ENCODE measurements at regions not wholly inside any gene's neighbourhood (a gene's known extent, or its start where the extent isn't known, plus 50 kb on each side); places are given as distances from the start of the nearest gene placed in this dataset.
A peak's percentile ranks its signal among the peaks of the same experiment; 100 is the strongest.

DNA sequence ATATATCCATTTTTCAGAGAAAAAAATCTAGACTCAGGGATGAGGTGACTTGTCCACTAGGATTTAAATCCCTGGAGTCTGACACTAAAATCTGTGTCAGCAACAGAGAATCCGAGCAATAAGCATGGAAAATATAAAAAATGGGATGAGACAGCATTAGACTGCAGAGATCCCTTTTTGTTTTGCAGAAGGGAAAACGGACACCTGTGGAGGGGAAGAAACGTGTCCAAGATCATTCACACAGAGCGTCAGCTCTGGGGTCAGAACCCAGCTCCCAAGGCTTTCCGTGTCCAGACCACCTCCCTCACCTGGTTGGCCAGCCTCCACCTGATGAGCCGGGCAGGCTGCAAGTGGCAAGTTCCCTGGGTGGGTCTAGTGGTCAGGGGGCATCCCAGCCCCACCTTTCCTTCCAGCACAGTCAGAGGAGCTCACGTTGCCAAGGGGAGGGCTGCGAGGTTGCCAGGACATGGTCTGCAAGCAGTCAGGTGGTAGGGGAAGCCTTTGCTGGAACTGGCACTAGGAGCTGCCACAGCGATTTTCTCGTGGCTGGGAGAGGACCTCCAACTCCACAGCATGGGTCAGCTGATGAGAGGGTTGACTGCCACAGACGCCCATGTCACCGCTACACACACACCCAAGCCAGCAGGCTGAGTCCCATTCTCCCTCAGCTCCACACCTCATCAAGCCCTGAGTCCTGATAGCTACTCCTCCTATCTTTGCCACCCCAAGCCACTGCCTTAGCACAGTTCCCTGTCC, 65.9 kb upstream of the CPLX2 start:
- no peak for DNase-seq

DNA sequence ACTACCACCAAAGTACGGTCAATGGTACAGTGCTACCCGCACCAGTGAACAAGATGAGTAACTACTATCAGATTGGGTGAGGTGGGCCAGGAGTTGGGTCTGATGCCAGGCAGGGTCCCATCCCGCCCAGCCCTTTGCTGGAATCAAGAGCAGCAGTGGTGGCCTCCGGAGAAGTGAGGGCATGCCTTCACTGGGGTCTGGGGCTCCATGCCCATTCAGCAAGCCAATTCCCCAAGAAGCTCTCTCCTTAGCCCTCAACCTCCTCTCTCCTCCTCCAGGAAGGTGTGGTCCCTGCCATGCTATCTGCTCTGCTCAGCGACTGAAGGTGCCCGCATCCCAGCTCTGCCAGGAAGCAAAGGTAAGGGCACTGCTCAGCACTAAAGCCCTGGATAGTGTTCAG, 62.7 kb upstream of the CPLX2 start:
- DNase-seq, result no peak

DNA sequence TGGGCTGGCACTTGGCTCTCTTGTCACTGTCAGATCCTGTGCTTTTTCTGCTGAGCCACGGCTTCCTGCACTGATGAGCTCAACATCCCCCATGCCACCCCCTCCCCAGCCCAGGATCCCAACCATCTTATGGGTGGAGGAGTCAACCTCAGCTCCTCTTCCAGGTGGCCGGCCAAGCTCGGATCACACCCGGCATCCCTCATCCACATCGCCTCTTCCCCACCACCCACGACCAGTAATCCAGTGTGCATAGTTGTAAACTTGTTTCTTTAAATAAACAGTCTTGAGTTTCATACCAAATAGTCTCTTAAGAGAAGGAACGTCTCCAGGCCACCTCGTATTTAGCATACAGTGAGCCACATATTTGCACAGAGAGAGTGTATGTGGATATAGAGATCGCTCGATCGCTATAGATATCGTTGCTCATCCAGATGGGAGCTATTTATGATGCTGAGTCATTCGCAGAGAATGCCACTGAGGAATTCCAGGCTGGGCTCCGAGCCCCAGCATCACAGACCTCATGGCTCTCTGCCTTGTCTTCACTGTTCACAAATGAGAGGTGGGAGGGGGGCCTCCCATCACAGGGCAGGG, 61.8 kb upstream of the CPLX2 start:
- peak in 7 of 56 donors; percentile 17 to 41 (median 32) for DNase-seq

DNA sequence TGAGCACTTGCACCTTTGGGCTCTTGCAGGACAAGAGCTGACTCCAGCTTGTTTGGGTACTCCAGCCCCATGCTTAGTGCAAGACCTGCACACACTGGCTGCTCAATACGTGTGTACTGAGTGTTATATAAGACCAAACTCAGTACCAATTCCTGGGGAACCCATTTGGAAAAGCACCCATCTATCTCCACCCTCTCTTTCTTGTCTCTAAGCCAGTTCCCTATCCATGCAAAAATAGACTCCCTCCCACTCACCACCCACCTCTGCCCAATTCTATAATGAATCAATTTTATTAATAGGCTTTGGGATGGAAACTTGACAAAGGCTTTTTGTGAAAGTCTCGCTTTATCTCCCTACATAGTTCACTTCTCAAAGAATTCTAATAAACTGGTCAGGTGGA, 60.9 kb upstream of the CPLX2 start:
- no peak for DNase-seq

DNA sequence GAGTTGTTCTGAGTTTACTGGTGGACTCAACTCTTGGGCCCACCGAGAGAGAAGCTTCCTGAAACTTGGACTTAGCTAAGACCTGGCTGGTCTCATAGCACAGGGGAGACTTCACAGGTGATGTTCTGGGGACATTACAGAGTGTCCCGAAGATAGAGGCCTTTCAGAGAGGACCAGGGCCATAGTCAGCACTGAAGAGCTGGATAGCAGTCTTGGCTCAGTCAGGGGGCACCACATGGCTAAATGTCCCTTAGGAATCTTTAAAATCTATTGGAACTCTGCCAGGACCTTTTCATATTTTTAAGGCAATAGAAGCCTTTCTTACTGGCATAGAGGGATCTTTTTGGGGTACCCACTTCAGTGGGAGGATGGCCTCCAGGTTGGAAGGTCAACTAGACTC, 59.8 kb upstream of the CPLX2 start:
- DNase-seq, result no peak

DNA sequence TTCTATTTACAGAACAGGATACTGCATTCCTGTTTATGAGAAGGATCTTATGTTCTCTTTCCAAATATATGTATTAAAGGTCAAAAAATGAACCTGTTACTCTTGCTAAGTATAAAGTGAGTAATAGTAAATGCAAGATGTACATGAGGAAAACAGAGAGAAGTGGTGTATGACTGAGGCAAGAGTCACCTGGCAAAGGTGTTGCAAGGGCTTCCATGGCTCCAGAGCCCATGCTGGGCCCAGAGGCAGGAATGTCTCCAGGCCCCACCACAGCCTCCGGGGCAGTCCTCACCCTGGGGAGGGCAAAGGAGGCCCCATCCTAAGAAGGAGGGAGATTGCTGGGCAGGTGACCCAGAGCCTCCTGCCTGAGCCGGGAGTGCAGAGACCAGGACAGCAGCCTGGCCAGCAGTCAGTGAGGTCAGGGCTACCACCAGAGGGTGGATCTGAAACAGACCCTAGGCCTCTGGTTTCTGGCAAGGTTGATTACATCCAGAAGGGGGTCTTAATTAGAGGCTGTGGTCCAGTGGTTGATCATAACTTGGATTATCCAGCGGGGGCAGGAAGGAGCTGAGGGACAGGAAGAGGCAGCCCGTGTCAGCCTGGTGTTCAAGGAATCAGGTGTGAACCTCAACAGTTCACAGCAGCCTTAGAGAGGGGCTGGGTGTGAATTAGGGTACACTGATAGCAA, 57.3 kb upstream of the CPLX2 start:
- no peak for DNase-seq

DNA sequence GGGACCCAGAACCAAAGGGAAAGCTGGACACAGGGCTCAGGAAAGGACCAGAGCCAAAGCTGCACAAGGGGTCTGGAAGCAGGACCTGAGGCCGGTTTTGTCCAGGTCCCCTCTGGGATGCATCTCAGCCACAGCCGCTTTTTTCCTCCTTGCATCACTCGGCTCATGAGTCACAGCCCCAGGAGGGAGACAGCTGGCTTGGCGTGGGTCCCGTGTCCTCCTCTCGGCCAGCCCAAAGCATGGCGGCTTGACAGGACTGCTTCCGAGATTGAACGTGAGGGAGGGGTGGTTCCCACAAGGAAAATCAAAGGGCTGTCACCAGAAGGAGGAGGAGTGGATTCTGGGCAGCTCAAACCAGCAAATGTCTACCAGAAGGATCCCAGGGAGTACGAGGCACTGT, 56.7 kb upstream of the CPLX2 start:
- DNase-seq, result peak in 12 of 56 donors; percentile 9 to 48 (median 24)

DNA sequence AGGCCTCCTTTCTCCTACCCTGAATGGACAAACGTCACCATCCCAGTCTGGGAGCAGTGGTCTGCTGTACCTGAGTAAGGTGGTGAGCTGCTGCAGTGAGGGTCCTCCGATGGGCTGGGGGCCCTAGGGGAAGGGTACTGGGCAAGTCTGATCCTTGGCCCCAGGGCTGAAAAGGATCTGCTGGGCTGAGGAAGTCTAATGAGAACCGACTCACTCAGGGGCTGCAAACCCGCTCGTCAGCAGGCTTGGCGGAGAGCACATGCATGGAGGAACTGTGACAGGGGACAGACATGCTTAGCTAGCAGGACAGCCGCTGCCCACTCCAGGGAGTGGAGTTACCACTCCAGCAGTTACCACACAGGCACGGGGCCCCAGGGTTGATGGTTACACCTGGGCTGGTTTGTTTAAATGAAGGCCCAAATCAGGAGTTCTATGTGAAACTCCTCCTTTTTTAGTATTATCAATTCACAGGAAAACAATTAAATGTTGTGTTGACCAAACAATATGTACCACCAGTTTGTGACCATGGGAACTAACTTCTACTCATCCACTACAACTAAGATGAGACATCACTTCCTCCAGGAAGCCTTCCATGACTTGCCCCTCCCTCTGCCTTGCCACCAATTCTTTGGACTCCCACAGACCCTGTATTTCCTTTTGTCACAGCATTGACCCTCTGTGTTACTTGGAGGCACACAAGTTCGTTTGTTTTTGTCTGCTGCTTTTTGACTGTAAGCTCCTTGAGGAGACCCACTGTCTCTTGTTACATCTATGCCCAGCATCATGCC, 56.1 kb upstream of the CPLX2 start:
- no peak for DNase-seq

DNA sequence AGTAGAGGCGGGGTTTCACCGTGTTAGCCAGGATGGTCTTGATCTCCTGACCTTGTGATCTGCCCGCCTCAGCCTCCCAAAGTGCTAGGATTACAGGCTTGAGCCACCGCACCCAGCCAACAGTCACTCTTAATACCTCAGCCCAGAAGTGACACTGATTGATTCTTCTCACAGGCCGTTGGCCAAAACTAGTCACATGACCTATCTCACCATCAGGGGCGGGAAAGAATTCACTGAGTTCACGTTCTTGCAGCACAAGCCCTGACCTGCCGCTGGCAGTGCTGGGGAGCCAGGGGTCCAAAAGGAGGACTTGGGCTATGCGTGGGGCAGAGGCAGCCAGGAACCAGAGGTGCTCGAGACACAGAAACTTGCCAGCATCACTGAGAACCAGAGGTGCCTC, 55.0 kb upstream of the CPLX2 start:
- no peak for DNase-seq

DNA sequence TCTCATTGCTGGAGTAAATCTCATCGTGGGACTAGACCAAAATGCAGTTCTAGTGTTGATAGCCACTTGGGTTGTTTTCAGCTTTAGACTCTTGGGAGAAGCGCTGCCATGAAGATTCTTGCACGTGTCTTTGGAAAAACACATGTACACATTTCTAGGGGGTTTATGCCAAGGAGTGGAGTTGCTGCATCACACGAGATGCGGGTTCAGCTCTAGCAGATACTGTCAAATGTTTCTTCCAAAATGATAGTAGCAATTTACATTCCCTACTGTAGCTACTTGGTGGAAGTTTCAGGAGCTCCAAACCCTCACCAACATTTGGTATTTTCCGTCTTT, 52.3 kb upstream of the CPLX2 start:
- DNase-seq, result no peak

DNA sequence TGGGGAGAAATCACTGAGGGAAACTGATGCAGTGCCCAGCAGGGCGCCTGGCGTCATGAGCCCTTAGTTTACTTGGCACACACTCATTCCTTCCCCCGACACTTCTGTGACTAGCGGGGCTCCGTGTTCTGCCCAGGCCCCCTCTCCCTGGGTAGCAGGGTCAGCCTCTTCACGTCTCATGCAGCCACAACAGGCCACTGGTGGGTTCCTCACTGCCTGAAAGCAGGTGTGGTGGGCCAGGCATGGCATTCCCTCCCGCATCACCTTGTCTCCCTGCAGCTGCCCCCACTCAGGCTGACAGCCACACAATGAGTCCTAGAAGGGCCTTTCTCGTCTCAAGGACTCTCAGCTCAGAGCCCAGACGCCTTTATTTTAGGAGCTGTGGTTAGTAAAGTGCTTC, 51.1 kb upstream of the CPLX2 start:
- no peak for DNase-seq
